ENCODE measurements at regions not wholly inside any gene's neighbourhood (a gene's known extent, or its start where the extent isn't known, plus 50 kb on each side); places are given as distances from the start of the nearest gene placed in this dataset.
"Not testable (repeated sequence)": the region's sequence is repeated elsewhere in the genome, so short reads cannot be mapped to it uniquely, and the experiment has no call there.

GRCh38 chr12:67045650-67046049 lies 223.5 kb upstream of the CAND1 start:
- Histone ChIP-seq H3K9me3 (no peaks in the 10 kb centered on the region), H3K4me1 (no peaks in the 10 kb centered on the region), H3K27me3 (no peaks in the 10 kb centered on the region), H3K36me3 (no peaks in the 10 kb centered on the region), H3K4me3 (ENCODE audit: low read depth, low read length) (no peak overlapping the region)
- TF ChIP-seq CTCF (IDR thresholded peaks at IDR 0.05; ENCODE audit: low read depth, low read length), result no peak
- no peak for DNase-seq

- no peak for DNase-seq
- Histone ChIP-seq H3K4me1 (no peaks in the 10 kb centered on the region), H3K36me3 (no peaks in the 10 kb centered on the region), H3K4me3 (ENCODE audit: low read depth, low read length) (no peak overlapping the region), H3K27me3 (no peaks in the 10 kb centered on the region), H3K9me3 (no peaks in the 10 kb centered on the region)
- TF ChIP-seq CTCF (IDR thresholded peaks at IDR 0.05; ENCODE audit: low read depth, low read length), result no peak
These were observed 223.1 kb upstream of the CAND1 start for GRCh38 chr12:67046062-67046461.

GRCh38 chr12:67047634-67048033 lies 221.5 kb upstream of the CAND1 start:
- Histone ChIP-seq H3K4me3 (ENCODE audit: low read depth, low read length) (no peak overlapping the region), H3K9me3 (no peaks in the 10 kb centered on the region), H3K4me1 (no peaks in the 10 kb centered on the region), H3K27me3 (no peaks in the 10 kb centered on the region), H3K36me3 (no peaks in the 10 kb centered on the region)
- no peak for TF ChIP-seq CTCF (IDR thresholded peaks at IDR 0.05; ENCODE audit: low read depth, low read length)
- DNase-seq, result no peak

GRCh38 chr12:67048371-67048770 lies 220.8 kb upstream of the CAND1 start:
- H3K36me3 ChIP-seq, result no peaks in the 10 kb centered on the region
- TF ChIP-seq CTCF (IDR thresholded peaks at IDR 0.05; ENCODE audit: low read depth, low read length), result no peak
- DNase-seq, result no peak
- H3K4me1 ChIP-seq, result no peaks in the 10 kb centered on the region
- no peak overlapping the region for H3K4me3 ChIP-seq (ENCODE audit: low read depth, low read length)
- no peaks in the 10 kb centered on the region for H3K9me3 ChIP-seq
- no peaks in the 10 kb centered on the region for H3K27me3 ChIP-seq

GRCh38 chr12:67049199-67049598 lies 220.0 kb upstream of the CAND1 start:
- not testable (repeated sequence) for H3K27me3 ChIP-seq; H3K9me3 ChIP-seq; DNase-seq; H3K36me3 ChIP-seq; H3K4me3 ChIP-seq (ENCODE audit: low read depth, low read length); H3K4me1 ChIP-seq

GRCh38 chr12:67052981-67053380 lies 216.2 kb upstream of the CAND1 start:
- no peaks in the 10 kb centered on the region for H3K36me3 ChIP-seq
- DNase-seq, result no peak
- no peak for TF ChIP-seq CTCF (IDR thresholded peaks at IDR 0.05; ENCODE audit: low read depth, low read length)

GRCh38 chr12:67056329-67056728 lies 212.8 kb upstream of the CAND1 start:
- no peak for DNase-seq
- Histone ChIP-seq H3K4me3 (ENCODE audit: low read depth, low read length) (no peak overlapping the region), H3K36me3 (no peaks in the 10 kb centered on the region), H3K9me3 (no peaks in the 10 kb centered on the region), H3K4me1 (no peaks in the 10 kb centered on the region), H3K27me3 (no peaks in the 10 kb centered on the region)
- no peak for TF ChIP-seq CTCF (IDR thresholded peaks at IDR 0.05; ENCODE audit: low read depth, low read length)

More at GRCh38 chr12:67052981-67053380, 216.2 kb upstream of the CAND1 start:
- Histone ChIP-seq H3K27me3 (no peaks in the 10 kb centered on the region), H3K9me3 (no peaks in the 10 kb centered on the region), H3K4me3 (ENCODE audit: low read depth, low read length) (no peak overlapping the region), H3K4me1 (no peaks in the 10 kb centered on the region)
